ENCODE measurements at regions not wholly inside any gene's neighbourhood (a gene's known extent, or its start where the extent isn't known, plus 50 kb on each side); places are given as distances from the start of the nearest gene placed in this dataset.

DNA sequence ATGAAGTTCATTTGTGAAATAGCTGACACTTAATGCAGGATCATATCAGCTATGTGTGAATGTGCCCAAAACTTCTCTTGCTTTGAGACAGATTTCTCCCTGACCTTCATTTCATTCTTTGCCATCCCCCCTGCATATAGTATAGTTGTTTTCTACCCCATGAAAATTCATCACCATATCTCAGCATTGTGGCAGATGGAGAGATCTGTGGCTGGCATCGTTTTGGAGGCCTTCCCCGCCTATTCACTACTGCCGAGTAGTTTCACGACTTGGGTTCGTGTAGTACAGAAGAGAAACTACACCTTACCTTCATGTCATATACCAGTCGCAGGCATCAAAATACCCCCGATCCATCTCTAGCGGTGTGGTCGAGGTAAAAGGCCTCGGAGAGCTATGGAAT, 66.2 kb upstream of the SELENOK start:
- TF ChIP-seq, protein P1, sequence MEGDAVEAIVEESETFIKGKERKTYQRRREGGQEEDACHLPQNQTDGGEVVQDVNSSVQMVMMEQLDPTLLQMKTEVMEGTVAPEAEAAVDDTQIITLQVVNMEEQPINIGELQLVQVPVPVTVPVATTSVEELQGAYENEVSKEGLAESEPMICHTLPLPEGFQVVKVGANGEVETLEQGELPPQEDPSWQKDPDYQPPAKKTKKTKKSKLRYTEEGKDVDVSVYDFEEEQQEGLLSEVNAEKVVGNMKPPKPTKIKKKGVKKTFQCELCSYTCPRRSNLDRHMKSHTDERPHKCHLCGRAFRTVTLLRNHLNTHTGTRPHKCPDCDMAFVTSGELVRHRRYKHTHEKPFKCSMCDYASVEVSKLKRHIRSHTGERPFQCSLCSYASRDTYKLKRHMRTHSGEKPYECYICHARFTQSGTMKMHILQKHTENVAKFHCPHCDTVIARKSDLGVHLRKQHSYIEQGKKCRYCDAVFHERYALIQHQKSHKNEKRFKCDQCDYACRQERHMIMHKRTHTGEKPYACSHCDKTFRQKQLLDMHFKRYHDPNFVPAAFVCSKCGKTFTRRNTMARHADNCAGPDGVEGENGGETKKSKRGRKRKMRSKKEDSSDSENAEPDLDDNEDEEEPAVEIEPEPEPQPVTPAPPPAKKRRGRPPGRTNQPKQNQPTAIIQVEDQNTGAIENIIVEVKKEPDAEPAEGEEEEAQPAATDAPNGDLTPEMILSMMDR (conservative IDR thresholded peaks at IDR 0.05; ENCODE audit: low read depth) = no peak
- H3K27ac ChIP-seq = no peak overlapping the region
- DNase-seq (ENCODE audit: low spot score) = no peak
- ChIA-PET CTCF (no interaction called here), POLR2A (ENCODE audit: low non-redundant PET) (no interaction called here)

DNA sequence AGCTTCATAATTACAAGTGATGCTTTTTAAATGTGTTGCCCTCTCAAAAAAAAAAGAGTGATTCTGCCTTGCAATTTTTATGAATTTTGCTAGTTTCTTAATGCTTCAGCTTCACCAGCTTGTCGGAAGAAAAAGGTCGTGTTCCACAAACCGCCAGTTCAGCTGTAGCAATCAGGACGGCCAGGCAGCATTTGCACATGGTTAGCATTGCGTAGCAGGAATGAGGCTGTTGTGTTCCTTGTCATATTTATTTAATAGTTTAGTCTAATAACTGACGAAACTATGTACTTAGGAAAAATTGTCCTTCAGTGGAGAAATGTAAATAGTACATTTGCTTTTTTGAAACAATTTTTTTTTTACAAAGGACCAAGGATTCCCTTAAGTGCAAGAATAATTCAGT, 64.9 kb upstream of the SELENOK start:
- no peak for DNase-seq (ENCODE audit: low spot score)
- no peak overlapping the region for H3K27ac ChIP-seq
- TF ChIP-seq, protein P1 (conservative IDR thresholded peaks at IDR 0.05; ENCODE audit: low read depth) = no peak
- POLR2A ChIA-PET (ENCODE audit: low non-redundant PET) = no interaction called here
- CTCF ChIA-PET = no interaction called here

DNA sequence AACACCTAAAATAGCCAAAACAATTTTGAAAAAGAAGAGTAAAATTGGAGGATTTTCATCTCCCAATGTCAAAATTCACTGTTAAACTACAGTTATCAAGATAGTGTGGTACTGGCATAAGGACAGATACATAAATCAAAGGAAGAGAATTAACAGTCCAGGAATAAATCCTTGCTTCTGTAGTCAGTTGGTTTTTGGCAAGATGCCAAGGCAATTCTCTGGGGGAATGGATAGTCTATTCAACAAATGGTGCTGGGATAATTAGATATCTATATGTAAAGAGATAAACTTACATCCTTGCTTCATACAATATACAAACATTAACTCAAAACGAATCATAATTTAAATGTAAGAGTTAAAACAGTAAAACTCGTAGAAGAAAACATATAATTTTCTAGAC, 57.9 kb upstream of the SELENOK start:
- CTCF ChIA-PET = no interaction called here
- POLR2A ChIA-PET (ENCODE audit: low non-redundant PET) = no interaction called here
- no peak for DNase-seq (ENCODE audit: low spot score)
- no peak overlapping the region for H3K27ac ChIP-seq
- TF ChIP-seq, protein P1 (conservative IDR thresholded peaks at IDR 0.05; ENCODE audit: low read depth) = no peak

DNA sequence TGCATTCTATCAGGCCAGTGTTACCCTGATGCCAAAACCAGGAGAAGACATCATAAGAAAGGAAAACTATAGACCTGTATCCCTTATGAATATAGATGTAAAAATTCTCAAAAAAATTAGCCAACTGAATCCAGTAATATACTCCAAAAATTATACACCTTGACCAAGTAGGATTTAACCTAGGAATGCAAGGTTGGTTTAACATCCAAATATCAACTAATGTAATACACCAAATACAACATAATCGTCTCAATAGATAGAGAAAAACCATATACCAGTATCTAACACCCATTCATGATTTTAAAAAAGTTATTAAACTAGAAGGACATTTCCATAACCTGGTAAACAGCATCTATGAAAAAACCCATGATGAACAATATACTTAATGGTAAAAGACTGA, 56.5 kb upstream of the SELENOK start:
- no peak for DNase-seq (ENCODE audit: low spot score)
- ChIA-PET POLR2A (ENCODE audit: low non-redundant PET) (no interaction called here), CTCF (no interaction called here)
- no peak overlapping the region for H3K27ac ChIP-seq
- TF ChIP-seq, protein P1 (conservative IDR thresholded peaks at IDR 0.05; ENCODE audit: low read depth) = no peak

DNA sequence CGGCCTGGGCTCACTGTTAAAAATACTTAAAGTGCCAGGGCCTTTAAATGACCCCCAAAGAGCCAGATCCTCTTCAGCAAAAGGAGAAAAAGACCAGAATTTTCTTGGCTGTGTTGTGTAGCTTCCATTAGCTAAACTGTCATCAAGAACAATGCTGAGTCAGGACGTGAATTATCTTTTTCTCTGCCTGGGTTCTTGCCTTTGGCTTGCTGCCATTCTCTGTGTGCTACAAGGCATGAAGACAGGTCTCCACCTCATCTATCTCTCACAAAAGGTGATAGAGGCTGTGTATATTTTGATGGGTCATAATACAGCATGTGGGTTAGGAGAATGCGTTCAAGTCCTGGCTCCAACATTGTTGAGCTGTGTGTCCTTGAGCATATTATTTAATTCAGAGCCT, 52.4 kb upstream of the SELENOK start:
- TF ChIP-seq, protein P1 (conservative IDR thresholded peaks at IDR 0.05; ENCODE audit: low read depth) = no peak
- DNase-seq (ENCODE audit: low spot score) = no peak
- ChIA-PET POLR2A (ENCODE audit: low non-redundant PET) (no interaction called here), CTCF (no interaction called here)
- no peak overlapping the region for H3K27ac ChIP-seq

DNA sequence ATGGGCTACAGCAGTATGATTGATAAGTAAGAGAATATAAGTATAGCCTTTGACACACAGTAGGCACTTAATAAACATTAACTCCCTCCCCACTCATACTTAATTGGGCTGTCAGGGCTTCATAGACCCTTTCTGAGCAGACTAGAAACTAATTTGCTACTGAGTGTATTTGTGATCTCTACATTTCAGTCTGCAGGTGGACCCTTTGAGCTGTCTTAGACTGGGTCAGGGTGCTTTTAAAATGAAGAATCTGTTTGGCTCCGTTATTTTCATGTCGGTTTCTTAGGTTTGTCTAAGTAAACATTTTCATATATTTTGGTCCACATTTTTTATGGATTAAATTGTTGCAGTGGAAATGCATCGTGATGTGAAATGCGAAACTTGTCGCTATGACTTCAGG, 50.3 kb upstream of the SELENOK start:
- H3K27ac ChIP-seq = no peak overlapping the region
- TF ChIP-seq, protein P1 (conservative IDR thresholded peaks at IDR 0.05; ENCODE audit: low read depth) = no peak
- ChIA-PET CTCF (no interaction called here), POLR2A (ENCODE audit: low non-redundant PET) (no interaction called here)
- DNase-seq (ENCODE audit: low spot score) = no peak
